Hematopoietic multipotent progenitor cell (in vitro differentiated cells): ENCODE measurements at regions not wholly inside any gene's neighbourhood (a gene's known extent, or its start where the extent isn't known, plus 50 kb on each side); places are given as distances from the start of the nearest gene placed in this dataset.

Source experiments
- DNase-seq, 3 donors: peaks; one replicate each; pipeline ENCODE4 v3.0.0-alpha.2; 2011 to 2015; ENCODE audit warnings: low read depth in 2 of 3, low spot score in 2 of 3

- no peak for DNase-seq
Observed at GRCh38 chr15:70274255-70274880, 176.7 kb upstream of the TLE3 start.

- no peak for DNase-seq
Observed at GRCh38 chr15:70273808-70274207, 176.1 kb upstream of the TLE3 start.

- no peak for DNase-seq
Observed at GRCh38 chr15:70272565-70273355, 175.0 kb upstream of the TLE3 start.

- peak in 2 of 3 donors; percentile 47 to 64 for DNase-seq
Observed at GRCh38 chr15:70271422-70272088, 173.8 kb upstream of the TLE3 start.

GRCh38 chr15:70270752-70271111 is 173.0 kb upstream of the TLE3 start:
- DNase-seq: no peak

- DNase-seq: peak in 1 of 3 donors; percentile 59
Observed at GRCh38 chr15:70269991-70270751, 172.5 kb upstream of the TLE3 start.

GRCh38 chr15:70269311-70269911 is 171.7 kb upstream of the TLE3 start:
- no peak for DNase-seq

- DNase-seq: no peak
Observed at GRCh38 chr15:70268698-70269251, 171.1 kb upstream of the TLE3 start.

GRCh38 chr15:70267879-70268278 is 170.2 kb upstream of the TLE3 start:
- no peak for DNase-seq

- no peak for DNase-seq
Observed at GRCh38 chr15:70267306-70267705, 169.6 kb upstream of the TLE3 start.

GRCh38 chr15:70266412-70267121 is 168.8 kb upstream of the TLE3 start:
- peak in 2 of 3 donors; percentile 67 to 79 for DNase-seq

- no peak for DNase-seq
Observed at GRCh38 chr15:70265986-70266385, 168.3 kb upstream of the TLE3 start.

- no peak for DNase-seq
Observed at GRCh38 chr15:70265466-70265978, 167.8 kb upstream of the TLE3 start.

- DNase-seq: no peak
Observed at GRCh38 chr15:70264738-70265465, 167.2 kb upstream of the TLE3 start.

- DNase-seq: peak in 2 of 3 donors; percentile 67 to 75
Observed at GRCh38 chr15:70264014-70264582, 166.4 kb upstream of the TLE3 start.

- no peak for DNase-seq
Observed at GRCh38 chr15:70262591-70263274, 165.0 kb upstream of the TLE3 start.

GRCh38 chr15:70262171-70262570 is 164.5 kb upstream of the TLE3 start:
- DNase-seq: no peak

GRCh38 chr15:70261083-70261482 is 163.4 kb upstream of the TLE3 start:
- DNase-seq: no peak
